Skeletal muscle tissue (tissue), 3 donors: ENCODE measurements at regions not wholly inside any gene's neighbourhood (a gene's known extent, or its start where the extent isn't known, plus 50 kb on each side); places are given as distances from the start of the nearest gene placed in this dataset.
"Not testable (repeated sequence)": the region's sequence is repeated elsewhere in the genome, so short reads cannot be mapped to it uniquely, and the experiment has no call there.

Experiments used
- H3K27ac ChIP-seq: one replicate; pipeline ENCODE4 v1.7.0; 2013; ENCODE audit warnings: mild to moderate bottlenecking, low read depth, low read length, inconsistent platforms
- H3K27me3 ChIP-seq, 3 donors: one replicate each; pipeline ENCODE4 v1.7.0; 2013; ENCODE audit warnings: low read length in 3 of 3; ENCODE audit not compliant: control insufficient read depth in 3 of 3, insufficient read depth in 3 of 3
- H3K36me3 ChIP-seq, 3 donors: one replicate each; pipeline ENCODE4 v1.7.0; 2013; ENCODE audit warnings: low read length in 3 of 3; ENCODE audit not compliant: control insufficient read depth in 3 of 3, insufficient read depth in 3 of 3
- H3K4me1 ChIP-seq, 3 donors: one replicate each; pipeline ENCODE4 v1.7.0; 2013; ENCODE audit warnings: low read length in 3 of 3, mild to moderate bottlenecking in 3 of 3; ENCODE audit not compliant: control insufficient read depth in 3 of 3, insufficient read depth in 3 of 3
- H3K4me3 ChIP-seq, 3 donors: one replicate each; pipeline ENCODE4 v1.7.0; 2013; ENCODE audit warnings: low read length in 3 of 3
- H3K9ac ChIP-seq, 3 donors: one replicate each; pipeline ENCODE4 v1.7.0; 2013; ENCODE audit warnings: low read length in 3 of 3, mild to moderate bottlenecking in 3 of 3, moderate library complexity in 2 of 3, low read depth in 1 of 3
- H3K9me3 ChIP-seq, 3 donors: one replicate each; pipeline ENCODE4 v1.7.0; 2013; ENCODE audit warnings: low read length in 3 of 3; ENCODE audit not compliant: control insufficient read depth in 3 of 3
- donor health status: Osteomylitis.

DNA sequence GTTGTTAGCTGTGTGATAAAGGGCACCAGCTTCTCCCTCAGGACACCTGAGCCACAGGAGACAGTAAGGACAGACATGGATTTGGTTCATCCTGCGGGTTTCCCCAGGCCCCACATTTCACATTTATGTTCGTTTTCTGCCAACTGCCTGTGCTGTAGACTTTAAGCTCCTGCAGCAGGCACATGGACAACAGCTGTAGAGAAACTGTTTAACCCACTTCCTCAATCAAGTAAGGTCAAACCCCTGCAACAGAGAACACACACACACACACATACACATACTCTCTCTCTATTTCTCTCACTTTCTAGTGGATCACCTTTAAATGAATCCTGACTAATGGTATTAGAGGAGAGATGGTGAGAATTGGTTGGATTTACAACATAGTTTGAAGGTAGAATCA, 90.7 kb downstream of the C11orf87 start:
- no peak overlapping the region for H3K9ac ChIP-seq
- H3K27ac ChIP-seq, result no peak overlapping the region
- H3K27me3 ChIP-seq, result no peaks in the 10 kb centered on the region
- no peaks in the 10 kb centered on the region for H3K36me3 ChIP-seq
- no peak overlapping the region for H3K4me3 ChIP-seq
- H3K4me1 ChIP-seq, result no peaks in the 10 kb centered on the region
- no peaks in the 10 kb centered on the region for H3K9me3 ChIP-seq

DNA sequence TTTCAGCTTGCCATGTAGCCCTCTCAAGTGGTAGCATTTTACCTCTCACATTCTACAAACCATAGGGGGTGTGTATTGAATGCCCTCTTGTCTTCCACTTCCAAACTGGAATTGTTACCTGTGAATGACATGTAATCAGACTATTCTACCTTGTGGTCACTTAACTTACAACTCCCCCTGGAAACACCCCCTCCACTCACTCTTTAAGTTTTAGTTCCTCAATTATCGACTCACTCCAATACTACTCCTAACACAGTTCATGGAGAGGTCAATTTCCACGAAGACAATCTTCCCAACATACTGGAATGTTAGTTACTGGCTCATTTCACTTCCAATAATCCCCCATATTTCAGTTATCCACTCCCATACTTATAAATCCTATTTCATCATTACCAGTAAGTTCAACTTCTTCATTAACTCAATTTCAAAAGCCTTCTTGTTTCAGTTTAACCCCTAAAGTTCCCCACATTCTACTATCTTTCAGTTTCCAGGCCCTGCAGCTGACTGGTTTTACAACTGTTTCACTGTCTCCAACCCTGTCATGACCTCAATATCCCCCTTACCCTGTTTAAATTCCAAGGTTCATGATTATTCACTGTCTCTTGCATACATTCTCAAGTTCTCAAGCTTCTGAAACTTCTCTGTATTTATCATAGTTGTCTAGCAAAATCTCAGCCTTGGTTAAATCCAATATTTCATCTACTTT, 92.5 kb downstream of the C11orf87 start:
- Histone ChIP-seq H3K4me3 (no peak overlapping the region), H3K27ac (no peak overlapping the region), H3K36me3 (no peaks in the 10 kb centered on the region), H3K27me3 (no peaks in the 10 kb centered on the region), H3K4me1 (no peaks in the 10 kb centered on the region), H3K9ac (no peak overlapping the region), H3K9me3 (no peaks in the 10 kb centered on the region)

DNA sequence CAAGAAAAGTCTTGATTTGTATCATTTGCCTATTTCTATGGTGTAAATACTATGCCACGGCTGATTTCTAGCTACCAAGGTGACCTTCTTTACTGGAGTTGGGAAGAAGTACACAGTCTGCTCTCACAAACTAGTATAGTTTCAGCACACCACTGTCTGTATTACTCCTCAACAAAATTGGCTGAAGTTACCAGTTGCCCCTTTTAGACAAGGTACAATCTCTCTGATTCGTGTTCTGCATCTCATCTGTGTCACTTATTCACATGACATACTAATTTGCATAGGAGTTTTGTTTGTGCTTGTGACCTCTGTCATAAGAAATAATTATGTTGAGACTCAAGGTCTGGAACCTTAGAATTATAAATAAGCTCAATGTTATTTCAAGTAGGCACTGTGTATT, 97.3 kb downstream of the C11orf87 start:
- Histone ChIP-seq H3K4me1 (no peaks in the 10 kb centered on the region), H3K27me3 (no peaks in the 10 kb centered on the region), H3K4me3 (no peak overlapping the region), H3K27ac (no peak overlapping the region), H3K9ac (no peak overlapping the region), H3K9me3 (no peaks in the 10 kb centered on the region), H3K36me3 (no peaks in the 10 kb centered on the region)

DNA sequence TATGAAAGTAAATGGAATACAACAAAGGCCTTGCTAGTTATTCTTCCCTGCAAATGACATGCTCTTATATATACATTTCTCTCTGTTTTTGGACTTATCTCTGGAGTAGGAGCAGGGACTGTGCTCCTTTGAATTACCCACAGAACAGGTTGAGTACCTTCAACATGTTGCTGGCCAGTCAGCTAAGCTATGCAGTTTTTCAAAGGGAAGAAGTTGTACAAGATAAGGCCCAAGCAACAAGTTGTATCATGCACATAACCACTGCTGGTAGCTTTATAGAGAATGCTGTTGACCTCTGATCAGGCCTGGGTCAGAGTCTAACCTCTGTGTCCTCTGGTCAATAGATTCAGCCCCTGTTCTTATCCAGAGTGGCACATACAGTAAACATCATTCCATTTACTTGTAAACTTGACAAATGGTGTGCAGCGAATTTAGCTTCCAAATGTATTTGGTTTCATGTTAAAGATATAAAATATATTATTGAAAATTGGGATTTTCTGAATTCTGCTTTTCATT, 99.6 kb downstream of the C11orf87 start:
- no peak overlapping the region for H3K9ac ChIP-seq
- no peaks in the 10 kb centered on the region for H3K4me1 ChIP-seq
- H3K9me3 ChIP-seq, result no peaks in the 10 kb centered on the region
- no peak overlapping the region for H3K4me3 ChIP-seq
- no peaks in the 10 kb centered on the region for H3K36me3 ChIP-seq
- no peak overlapping the region for H3K27ac ChIP-seq
- H3K27me3 ChIP-seq, result no peaks in the 10 kb centered on the region

DNA sequence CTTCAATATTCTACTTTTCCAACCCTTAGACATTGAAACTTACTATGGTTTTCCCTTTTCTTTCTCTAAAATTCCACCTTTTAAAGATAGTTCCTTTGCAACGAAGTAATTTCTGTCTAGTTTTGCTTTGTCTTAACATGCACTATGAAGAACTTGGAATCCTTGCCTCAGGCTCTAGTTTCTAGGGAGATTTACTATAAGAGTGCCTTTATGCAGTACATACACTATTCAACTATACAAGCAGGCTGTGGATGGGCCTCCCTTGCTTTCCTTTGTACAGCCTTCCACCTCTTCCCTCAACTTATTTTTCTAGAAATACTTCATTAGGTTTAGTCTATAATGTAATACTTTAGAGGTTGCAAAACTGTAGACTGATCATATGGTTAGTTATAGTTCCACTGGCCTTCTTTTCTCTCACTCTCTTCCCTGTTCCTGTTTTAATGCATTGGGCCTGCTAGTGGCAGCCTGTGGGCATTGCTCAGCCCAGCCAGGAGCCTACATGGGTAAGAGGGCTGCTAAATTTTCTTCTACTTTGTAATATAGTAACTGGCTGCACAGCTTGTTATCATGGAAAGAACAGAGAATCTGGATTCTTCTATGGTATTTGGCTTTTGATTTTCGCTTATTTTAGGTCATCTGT, 100.2 kb downstream of the C11orf87 start:
- no peak overlapping the region for H3K4me3 ChIP-seq
- no peaks in the 10 kb centered on the region for H3K36me3 ChIP-seq
- H3K9ac ChIP-seq, result no peak overlapping the region
- H3K27me3 ChIP-seq, result no peaks in the 10 kb centered on the region
- no peak overlapping the region for H3K27ac ChIP-seq
- H3K4me1 ChIP-seq, result no peaks in the 10 kb centered on the region
- no peaks in the 10 kb centered on the region for H3K9me3 ChIP-seq

DNA sequence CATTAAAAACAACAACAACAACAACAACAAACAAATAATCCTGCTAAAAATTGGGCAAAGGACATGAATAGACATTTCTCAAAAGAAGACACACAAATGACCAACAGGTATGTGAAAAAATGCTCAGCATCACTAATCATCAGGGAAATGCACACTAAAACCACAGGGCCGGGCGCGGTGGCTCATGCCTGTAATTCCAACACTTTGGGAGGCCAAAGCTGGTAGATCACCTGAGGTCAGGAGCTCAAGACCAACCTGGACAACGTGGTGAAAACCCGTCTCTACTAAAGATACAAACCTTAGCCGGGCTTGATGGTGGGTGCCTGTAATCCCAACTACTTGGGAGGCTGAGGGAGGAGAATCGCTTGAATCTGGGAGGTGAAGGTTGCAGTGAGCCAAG, 103.6 kb downstream of the C11orf87 start:
- not testable (repeated sequence) for H3K27ac ChIP-seq, H3K27me3 ChIP-seq, H3K4me1 ChIP-seq, H3K9ac ChIP-seq, H3K4me3 ChIP-seq, H3K9me3 ChIP-seq, H3K36me3 ChIP-seq

DNA sequence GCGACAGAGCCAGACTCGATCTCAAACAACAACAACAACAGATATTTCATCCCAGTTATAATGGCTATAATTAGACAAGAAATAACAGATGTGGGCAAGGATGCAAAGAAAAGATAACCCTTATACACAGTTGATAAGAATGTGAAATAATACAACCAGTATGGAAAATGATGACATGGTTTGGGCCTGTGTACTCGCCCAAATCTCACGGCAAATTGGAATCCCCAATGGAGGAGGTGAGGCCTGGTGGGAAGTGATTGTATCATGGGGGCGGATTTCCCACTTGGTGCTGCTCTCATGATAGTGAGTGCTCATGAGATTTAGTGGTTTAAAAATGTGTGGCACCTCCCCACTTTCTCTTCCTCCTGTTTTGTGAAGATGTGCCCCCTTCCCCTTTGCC, 104.1 kb downstream of the C11orf87 start:
- Histone ChIP-seq H3K9me3 (no peaks in the 10 kb centered on the region), H3K27ac (no peak overlapping the region), H3K4me1 (no peaks in the 10 kb centered on the region), H3K9ac (no peak overlapping the region), H3K4me3 (no peak overlapping the region), H3K36me3 (no peaks in the 10 kb centered on the region), H3K27me3 (no peaks in the 10 kb centered on the region)

DNA sequence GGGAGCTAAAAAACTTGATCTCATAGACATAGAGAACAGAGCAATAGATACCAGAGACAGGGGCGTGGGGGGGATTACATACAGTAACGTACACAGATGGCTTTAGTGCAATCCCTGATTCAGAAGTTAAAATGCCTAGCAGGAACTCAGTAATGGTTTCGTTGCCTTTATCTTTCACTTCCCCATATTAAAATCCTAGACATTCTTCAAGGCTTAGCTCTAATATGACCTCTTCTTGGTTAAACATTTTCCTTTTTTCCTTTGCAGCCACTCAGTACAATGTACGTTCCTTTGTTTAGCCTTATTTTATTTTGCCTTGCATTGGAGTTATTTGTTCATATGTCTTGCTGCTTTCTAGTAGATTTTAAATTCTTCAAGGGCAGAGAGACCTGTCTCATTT, 104.9 kb downstream of the C11orf87 start:
- H3K4me3 ChIP-seq, result no peak overlapping the region
- no peak overlapping the region for H3K9ac ChIP-seq
- H3K9me3 ChIP-seq, result no peaks in the 10 kb centered on the region
- no peaks in the 10 kb centered on the region for H3K27me3 ChIP-seq
- no peaks in the 10 kb centered on the region for H3K36me3 ChIP-seq
- H3K27ac ChIP-seq, result no peak overlapping the region
- no peaks in the 10 kb centered on the region for H3K4me1 ChIP-seq

DNA sequence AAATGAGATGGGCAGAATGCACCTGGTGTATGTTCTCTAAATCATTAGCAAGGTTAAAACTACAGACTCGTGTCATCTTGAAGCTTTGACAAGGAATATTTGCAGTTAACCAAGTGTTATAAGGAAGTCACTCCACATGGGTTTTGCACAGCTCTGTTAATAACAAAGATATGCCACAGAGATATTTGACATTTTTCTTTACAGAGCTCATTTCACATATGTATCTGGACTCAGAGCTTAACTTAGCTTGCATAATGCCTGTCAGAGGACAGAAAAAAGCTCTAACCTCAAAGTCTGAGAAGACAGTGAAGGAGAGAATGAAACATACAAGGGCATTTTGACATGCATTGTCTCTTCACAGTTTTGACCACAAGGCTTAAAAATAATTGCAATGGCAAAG, 105.5 kb downstream of the C11orf87 start:
- no peaks in the 10 kb centered on the region for H3K9me3 ChIP-seq
- H3K4me3 ChIP-seq, result no peak overlapping the region
- no peaks in the 10 kb centered on the region for H3K27me3 ChIP-seq
- no peak overlapping the region for H3K27ac ChIP-seq
- H3K9ac ChIP-seq, result no peak overlapping the region
- no peaks in the 10 kb centered on the region for H3K4me1 ChIP-seq
- no peaks in the 10 kb centered on the region for H3K36me3 ChIP-seq

DNA sequence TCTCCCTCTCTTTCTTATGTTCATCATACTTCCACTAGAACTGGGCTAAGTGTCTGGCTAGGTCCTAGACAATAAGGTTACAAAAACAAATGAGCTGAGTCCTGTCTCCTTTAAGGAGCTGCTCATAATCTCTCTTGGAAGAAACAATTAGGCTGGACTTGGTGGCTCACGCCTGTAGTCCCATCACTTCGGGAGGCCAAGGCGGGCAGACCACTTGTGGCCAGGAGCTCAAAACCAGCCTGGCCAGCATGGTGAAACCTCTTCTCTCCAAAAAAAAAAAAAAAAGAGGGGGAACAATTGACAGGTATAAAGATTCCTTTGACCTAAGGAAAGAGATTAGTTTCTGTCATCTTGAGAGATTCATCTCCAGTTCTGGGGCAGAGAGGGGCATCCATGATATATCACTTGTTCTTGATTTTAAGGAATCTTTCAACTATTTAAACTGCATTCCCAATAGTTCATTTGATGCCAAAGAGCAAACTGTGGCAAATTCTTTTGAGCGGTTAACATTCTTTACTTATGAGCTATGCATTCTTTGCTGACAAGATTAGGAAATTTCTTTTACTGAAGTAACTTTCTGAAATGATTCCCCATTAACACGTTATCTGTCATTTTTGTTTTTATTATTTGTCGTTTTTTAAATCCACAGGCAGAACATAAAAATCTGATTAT, 125.5 kb downstream of the C11orf87 start:
- Histone ChIP-seq H3K36me3 (no peaks in the 10 kb centered on the region), H3K9ac (no peak overlapping the region)

More for the DNA sequence above, 125.5 kb downstream of the C11orf87 start:
- Histone ChIP-seq H3K27ac (no peak overlapping the region), H3K9me3 (no peaks in the 10 kb centered on the region), H3K4me3 (no peak overlapping the region), H3K27me3 (no peaks in the 10 kb centered on the region), H3K4me1 (no peaks in the 10 kb centered on the region)
